Vagina (tissue), 2 donors: ENCODE measurements at regions not wholly inside any gene's neighbourhood (a gene's known extent, or its start where the extent isn't known, plus 50 kb on each side); places are given as distances from the start of the nearest gene placed in this dataset.

Source experiments
- CTCF ChIP-seq, 3 experiments: fragments of 450-650 bp in 2 of 3; fragments of 200-600 bp in 1 of 3; sonication (generic) in 1 of 3; IDR thresholded peaks; one replicate each; pipeline ENCODE4 v1.5.1; 2017 to 2019; ENCODE audit warnings: antibody characterized with exemption in 3 of 3, mild to moderate bottlenecking in 2 of 3, moderate library complexity in 2 of 3
- POLR2A ChIP-seq, 2 donors: fragments of 450-650 bp; IDR thresholded peaks; one replicate each; pipeline ENCODE4 v1.6.1; 2017; ENCODE audit warnings: antibody characterized with exemption in 2 of 2, mild to moderate bottlenecking in 2 of 2, moderate library complexity in 2 of 2
- POLR2AphosphoS5 ChIP-seq, 2 donors: sonication (generic); formaldehyde crosslinking; IDR thresholded peaks; one replicate each; pipeline ENCODE4 v1.9.0; 2017; ENCODE audit warnings: antibody characterized with exemption in 2 of 2, mild to moderate bottlenecking in 2 of 2, low read depth in 1 of 2; ENCODE audit not compliant: insufficient read depth in 1 of 2

- TF ChIP-seq CTCF (IDR thresholded peaks at IDR 0.05) (no peak), POLR2A (IDR thresholded peaks at IDR 0.05) (no peak), POLR2AphosphoS5 (IDR thresholded peaks at IDR 0.05; ENCODE audit: insufficient read depth in 1 of 2, low read depth in 1 of 2) (no peak)
Measured at GRCh38 chr12:115177899-115178298, 493.9 kb upstream of the TBX3 start.
